GM12878 (cell line): ENCODE measurements at regions not wholly inside any gene's neighbourhood (a gene's known extent, or its start where the extent isn't known, plus 50 kb on each side); places are given as distances from the start of the nearest gene placed in this dataset.

Experiments
- ATAC-seq: fragments of 200-7000 bp; cut with Tn5 transposase; 3 replicates; pipeline ENCODE4 v1.9.1; 2020; ENCODE audit warnings: mild to moderate bottlenecking, moderate library complexity
- BruUV-seq: library from RNA; stranded (reverse); fragments of 400-500 nt; replicated peaks from 2 replicates; lab custom pipeline; 2021; lab: Mats Ljungman, UMichigan
- CTCF ChIA-PET: fragments of 300-600 bp; sonication (Branson Sonifier 250); formaldehyde crosslinking; extraction: SDS; loops from one replicate; lab custom pipeline; 2021; ENCODE audit warnings: inconsistent platforms; lab: Yijun Ruan, JAX
- POLR2A ChIA-PET: fragments of 350-600 bp; formaldehyde crosslinking; extraction: SDS; loops from one replicate; lab custom pipeline; 2021; ENCODE audit warnings: inconsistent platforms; lab: Charles Lee
- RAD21 ChIA-PET: fragments of 300-600 bp; sonication (Branson Sonifier 250); formaldehyde crosslinking; loops from one replicate; lab custom pipeline; 2023; ENCODE audit warnings: antibody characterized with exemption; ENCODE audit not compliant: unreplicated experiment; lab: Charles Lee
- SMC1A ChIA-PET: fragments of 300-600 bp; sonication (Branson Sonifier 250); formaldehyde crosslinking; loops from one replicate; lab custom pipeline; 2023; ENCODE audit not compliant: unreplicated experiment, uncharacterized antibody; lab: Charles Lee
- DNase-seq: peaks from one replicate; pipeline ENCODE4 v3.0.0-alpha.2; 2011; ENCODE audit warnings: low read depth, low spot score
- FAIRE-seq: peaks from 3 replicates; lab custom pipeline; 2011; peaks lifted over from hg19 to GRCh38; lab: Jason Lieb, UNC
- H2AFZ ChIP-seq: 2 replicates; pipeline ENCODE4 v1.6.0; 2011; ENCODE audit warnings: low read depth, low read length, control low read depth; ENCODE audit not compliant: control insufficient read depth
- H3K27ac ChIP-seq: 2 replicates; pipeline ENCODE4 v1.5.1; 2011; ENCODE audit warnings: control low read depth; ENCODE audit not compliant: control insufficient read depth, insufficient read depth
- H3K27me3 ChIP-seq, 2 experiments: replicated peaks in 1 of 2; 2 replicates each; pipeline versions ENCODE4 v1.6.0 to v1.6.1; 2011; ENCODE audit warnings: low read length in 1 of 2; ENCODE audit not compliant: control insufficient read depth in 2 of 2, insufficient read depth in 2 of 2
- H3K36me3 ChIP-seq, 2 experiments: 2 replicates each; pipeline ENCODE4 v1.5.1; 2011; ENCODE audit warnings: low read length in 1 of 2; ENCODE audit not compliant: control insufficient read depth in 2 of 2, insufficient read depth in 2 of 2
- H3K4me1 ChIP-seq: 2 replicates; pipeline ENCODE4 v1.6.1; 2011; ENCODE audit warnings: mild to moderate bottlenecking, low read length, moderate library complexity, mixed read lengths; ENCODE audit not compliant: control insufficient read depth, insufficient read depth
- H3K4me2 ChIP-seq: 2 replicates; pipeline ENCODE4 v1.6.0; 2011; ENCODE audit warnings: control low read depth; ENCODE audit not compliant: control insufficient read depth, insufficient read depth
- H3K4me3 ChIP-seq: fragments of 200-600 bp; sonication (generic); 2 replicates; pipeline ENCODE4 v1.5.1; 2016
- H3K79me2 ChIP-seq: 2 replicates; pipeline ENCODE4 v1.6.0; 2011; ENCODE audit warnings: low read length; ENCODE audit not compliant: control insufficient read depth, insufficient read depth
- H3K9ac ChIP-seq: 2 replicates; pipeline ENCODE4 v1.8.0; 2011; ENCODE audit warnings: low read length, control low read depth, mixed read lengths; ENCODE audit not compliant: control insufficient read depth, insufficient read depth
- H3K9me3 ChIP-seq: replicated peaks from 3 replicates; pipeline ENCODE4 v1.5.1; 2011; ENCODE audit warnings: mild to moderate bottlenecking, low read length; ENCODE audit not compliant: control insufficient read depth, insufficient read depth
- H4K20me1 ChIP-seq: 2 replicates; pipeline ENCODE4 v1.6.0; 2011; ENCODE audit not compliant: control insufficient read depth, insufficient read depth
- ATF3 ChIP-seq: IDR thresholded peaks from 2 replicates; pipeline ENCODE4 v1.6.1; 2011; ENCODE audit warnings: low read depth, mild to moderate bottlenecking, low read length, moderate library complexity, borderline replicate concordance; ENCODE audit errors: extremely low read depth
- BCL3 ChIP-seq: IDR thresholded peaks from 2 replicates; pipeline ENCODE4 v1.6.1; 2011; ENCODE audit warnings: borderline replicate concordance, low read depth, mild to moderate bottlenecking, moderate library complexity, low read length; ENCODE audit not compliant: insufficient read depth, poor library complexity, severe bottlenecking
- CBFB ChIP-seq: IDR thresholded peaks from 2 replicates; pipeline ENCODE4 v1.6.1; 2016; ENCODE audit warnings: antibody characterized with exemption, low read depth
- EGR1 ChIP-seq, 2 experiments: IDR thresholded peaks; 1 replicate in 1 of 2; 2 replicates in 1 of 2; pipeline ENCODE4 v1.6.1; 2011 to 2012; ENCODE audit warnings: low read depth in 2 of 2, low read length in 2 of 2, borderline replicate concordance in 1 of 2, mild to moderate bottlenecking in 1 of 2, moderate library complexity in 1 of 2
- FOXK2 ChIP-seq: fragments of 450-650 bp; IDR thresholded peaks from 2 replicates; pipeline ENCODE4 v1.6.1; 2017; ENCODE audit warnings: mild to moderate bottlenecking, moderate library complexity
- JUNB ChIP-seq: IDR thresholded peaks from 2 replicates; pipeline ENCODE4 v1.6.1; 2016; ENCODE audit warnings: antibody characterized with exemption, mild to moderate bottlenecking
- NFXL1 ChIP-seq: fragments of 450-650 bp; IDR thresholded peaks from 2 replicates; pipeline ENCODE4 v1.6.1; 2017; ENCODE audit warnings: antibody characterized with exemption, mild to moderate bottlenecking, borderline replicate concordance
- NFYB ChIP-seq: IDR thresholded peaks from 2 replicates; pipeline ENCODE4 v1.6.1; 2011; ENCODE audit warnings: low read depth, mild to moderate bottlenecking, low read length, improper control_type of control experiment, moderate library complexity; ENCODE audit not compliant: insufficient read depth
- PAX8 ChIP-seq: fragments of 450-650 bp; IDR thresholded peaks from 2 replicates; pipeline ENCODE4 v1.6.1; 2017; ENCODE audit warnings: mild to moderate bottlenecking, moderate library complexity
- POLR2AphosphoS5 ChIP-seq: IDR thresholded peaks from 2 replicates; pipeline ENCODE4 v1.6.1; 2011; ENCODE audit warnings: mild to moderate bottlenecking, low read length, inconsistent platforms
- RUNX3 ChIP-seq: IDR thresholded peaks from 2 replicates; pipeline ENCODE4 v1.6.1; 2012; ENCODE audit warnings: low read length, inconsistent platforms
- SIX5 ChIP-seq: IDR thresholded peaks from 2 replicates; pipeline ENCODE4 v1.6.1; 2011; ENCODE audit warnings: mild to moderate bottlenecking, low read depth, low read length, moderate library complexity; ENCODE audit not compliant: severe bottlenecking
- SKIL ChIP-seq: fragments of 450-650 bp; IDR thresholded peaks from 2 replicates; pipeline ENCODE4 v1.6.1; 2017; ENCODE audit warnings: mild to moderate bottlenecking, low read depth, inconsistent platforms; ENCODE audit not compliant: poor library complexity, severe bottlenecking
- SREBF1 ChIP-seq: IDR thresholded peaks from 2 replicates; pipeline ENCODE4 v1.6.1; 2012; ENCODE audit warnings: mild to moderate bottlenecking, low read length
- TBL1XR1 ChIP-seq: IDR thresholded peaks from 2 replicates; pipeline ENCODE4 v1.6.1; 2012; ENCODE audit warnings: low read depth, low read length, improper control_type of control experiment
- USF2 ChIP-seq: IDR thresholded peaks from 2 replicates; pipeline ENCODE4 v1.6.1; 2011; ENCODE audit warnings: low read depth, low read length, improper control_type of control experiment, borderline replicate concordance
- WRNIP1 ChIP-seq: IDR thresholded peaks from 2 replicates; pipeline ENCODE4 v1.6.1; 2011; ENCODE audit warnings: low read depth, low read length, improper control_type of control experiment, borderline replicate concordance
- WGBS: methylation state at CpG from one replicate; pipeline ENCODE4 v1.1.6; 2016; ENCODE audit warnings: low lambda C conversion rate; ENCODE audit not compliant: insufficient replicate concordance, insufficient coverage; ENCODE audit errors: missing lambda C conversion rate; 5-methylcytosine and 5-hydroxymethylcytosine counted together
- in situ Hi-C: fragments of 300-500 bp; cut with MboI; formaldehyde crosslinking; loops from 9 replicates; pipeline ENCODE4 v1.14.3; 2018; ENCODE audit warnings: mixed read lengths
- intact Hi-C: fragments of 100-400 bp; cut with micrococcal nuclease; formaldehyde crosslinking; loops from one replicate; pipeline ENCODE4 v1.14.2; 2022; ENCODE audit not compliant: unreplicated experiment

GRCh38 chr6:164035900-164036485, 621.5 kb downstream of the QKI start:
- ChIA-PET POLR2A (no interaction called here), SMC1A (no interaction called here), RAD21 (no interaction called here), CTCF (no interaction called here)
- H3K36me3 ChIP-seq, result no peaks in the 10 kb centered on the region
- in situ Hi-C loops, result no loop called here
- H3K9ac ChIP-seq, result no peak overlapping the region
- H2AFZ ChIP-seq, result no peak overlapping the region
- H3K79me2 ChIP-seq, result no peaks in the 10 kb centered on the region
- no peaks in the 10 kb centered on the region for H3K4me1 ChIP-seq
- DNase-seq, result no peak
- H4K20me1 ChIP-seq, result no peaks in the 10 kb centered on the region
- BruUV-seq, result no TSS peak
- no peak for FAIRE-seq
- 25% methylated on average over 6 of the region's 6 CpGs for WGBS
- no peak overlapping the region for H3K4me2 ChIP-seq
- no peak for ATAC-seq
- H3K27me3 ChIP-seq, result no peaks in the 10 kb centered on the region
- no peak overlapping the region for H3K27ac ChIP-seq
- H3K9me3 ChIP-seq, result no peaks in the 10 kb centered on the region
- no peak overlapping the region for H3K4me3 ChIP-seq
- intact Hi-C loops, result no loop called here
- TF ChIP-seq WRNIP1 (no peak), USF2 (no peak), EGR1 (IDR thresholded peaks at IDR 0.05; ENCODE audit: borderline replicate concordance in 1 of 2, low read depth in 2 of 2, low read length in 2 of 2) (no peak), SREBF1 (no peak), SKIL (no peak), PAX8 (no peak), POLR2AphosphoS5 (no peak), BCL3 (no peak), ATF3 (no peak), JUNB (no peak), SIX5 (no peak), CBFB (no peak), FOXK2 (no peak), TBL1XR1 (no peak), RUNX3 (no peak), NFYB (no peak), NFXL1 (no peak)
